Right renal cortex interstitium (tissue), 3 donors: ENCODE measurements at regions not wholly inside any gene's neighbourhood (a gene's known extent, or its start where the extent isn't known, plus 50 kb on each side); places are given as distances from the start of the nearest gene placed in this dataset.
"Not testable (repeated sequence)": the region's sequence is repeated elsewhere in the genome, so short reads cannot be mapped to it uniquely, and the experiment has no call there.

Source experiments
- DNase-seq, 3 donors: peaks; one replicate each; pipeline ENCODE4 v3.0.0-alpha.2; 2013; ENCODE audit warnings: low read depth in 3 of 3, low spot score in 2 of 3

DNA sequence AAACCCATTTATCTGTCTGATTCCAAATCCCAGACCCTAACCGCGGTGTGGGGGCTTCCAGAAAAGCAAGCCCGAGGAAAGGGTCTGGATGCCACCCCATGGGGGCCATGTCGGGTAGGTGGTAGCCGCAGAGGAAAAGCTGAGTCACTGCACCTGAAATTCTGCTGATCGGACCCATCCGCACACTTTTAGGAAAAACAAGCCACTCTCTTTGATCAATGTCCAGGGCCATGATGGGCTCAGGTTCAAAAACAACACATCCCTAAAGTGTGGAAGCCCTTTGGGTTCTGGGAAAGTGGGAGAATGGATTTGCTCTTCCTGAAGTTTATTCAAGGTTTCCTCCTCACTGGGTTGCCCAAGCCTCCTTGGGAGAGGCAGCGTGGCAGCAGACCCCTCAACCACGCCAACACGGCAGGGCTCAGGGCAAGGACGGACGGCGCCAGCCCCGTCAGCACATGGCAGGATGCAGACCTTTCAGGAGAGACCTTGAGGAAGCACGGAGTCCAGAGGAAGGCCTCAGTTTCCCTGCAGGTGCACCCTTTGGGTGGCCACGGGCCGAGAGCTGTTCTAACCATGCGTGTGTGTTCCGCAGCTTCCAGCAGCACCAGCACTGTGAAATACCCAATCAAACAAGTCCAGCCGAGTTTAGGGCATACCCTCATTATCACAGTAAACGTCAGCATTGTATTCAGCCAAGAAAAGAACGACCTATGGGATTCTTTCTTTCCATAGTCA lies 367.0 kb downstream of the FOXL1 start:
- no peak for DNase-seq

DNA sequence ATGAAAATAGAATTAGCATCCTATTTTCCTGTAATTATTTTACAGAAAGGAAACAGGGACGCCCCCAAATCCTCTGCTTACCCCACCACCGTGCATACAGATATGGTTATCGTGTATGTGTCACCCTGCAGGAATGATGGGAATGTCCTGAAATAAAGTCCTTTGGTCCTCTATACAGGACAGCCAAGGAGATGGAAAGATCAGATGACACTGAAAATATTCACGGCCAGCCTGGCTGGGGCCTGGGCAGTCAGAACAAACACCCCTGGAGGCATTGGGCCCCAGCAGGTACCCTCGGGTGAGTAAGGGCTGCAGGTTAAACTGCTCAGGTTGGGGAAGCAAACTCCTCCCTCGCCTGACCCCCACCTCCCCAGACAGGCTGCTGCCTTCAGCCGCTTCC lies 368.0 kb downstream of the FOXL1 start:
- no peak for DNase-seq

DNA sequence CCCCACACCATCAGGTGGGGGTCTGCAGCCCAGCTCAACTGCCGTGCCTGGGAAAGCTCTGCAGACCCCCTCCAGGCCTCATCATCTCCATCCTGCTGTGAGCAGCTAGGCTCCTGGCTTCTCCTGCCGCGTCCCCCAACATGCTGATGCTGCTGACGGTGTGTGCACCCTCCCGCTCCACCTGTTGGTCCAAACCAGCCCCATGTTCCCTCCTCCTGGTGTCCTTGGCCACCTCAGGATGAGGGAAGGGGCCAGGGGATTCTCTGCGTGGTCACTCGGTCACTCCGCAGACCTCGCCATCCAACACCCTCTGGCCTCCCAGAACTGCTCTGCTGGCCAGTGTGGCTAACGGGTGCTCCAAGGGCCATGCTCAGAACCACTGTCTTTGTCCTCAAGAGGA lies 368.6 kb downstream of the FOXL1 start:
- no peak for DNase-seq

DNA sequence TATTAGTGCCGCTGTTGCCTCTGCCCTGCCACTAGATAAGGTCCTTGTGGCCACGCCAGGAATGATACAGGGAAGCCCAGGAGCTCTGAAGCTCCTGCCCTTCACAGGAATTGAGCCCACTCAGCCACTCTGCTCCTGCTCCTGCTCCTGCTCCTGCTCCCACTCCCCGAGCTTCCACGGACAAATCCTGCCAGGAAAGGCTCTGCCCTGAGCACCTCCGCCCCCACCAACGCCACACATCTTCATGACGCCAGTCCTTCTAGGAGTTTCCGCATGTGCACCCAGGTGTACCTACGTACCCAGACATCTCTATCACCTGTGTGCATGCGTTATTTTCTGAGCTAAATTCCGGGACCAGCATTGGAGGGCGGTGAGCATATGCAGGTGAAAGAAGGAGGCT lies 369.1 kb downstream of the C16orf95 start:
- no peak for DNase-seq

DNA sequence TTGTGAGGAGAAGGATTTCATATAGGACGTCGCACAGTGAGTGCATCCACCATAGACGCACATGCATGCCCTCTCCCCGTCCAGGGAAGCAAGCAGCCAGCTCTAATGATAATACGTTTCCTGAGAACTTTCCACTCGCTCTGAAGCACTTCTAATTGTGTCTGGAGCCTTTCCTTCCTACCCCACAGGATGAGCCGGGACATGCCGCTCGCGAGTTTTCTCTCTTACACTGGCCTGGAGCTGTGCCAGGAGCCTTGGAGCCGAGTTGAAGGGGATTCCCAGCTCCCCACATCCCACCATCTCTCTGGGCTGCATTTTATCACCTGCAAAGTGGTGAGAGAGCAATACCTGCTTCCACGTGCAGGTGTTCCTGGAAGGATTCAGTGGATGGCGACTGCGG lies 368.1 kb downstream of the C16orf95 start:
- DNase-seq = no peak

DNA sequence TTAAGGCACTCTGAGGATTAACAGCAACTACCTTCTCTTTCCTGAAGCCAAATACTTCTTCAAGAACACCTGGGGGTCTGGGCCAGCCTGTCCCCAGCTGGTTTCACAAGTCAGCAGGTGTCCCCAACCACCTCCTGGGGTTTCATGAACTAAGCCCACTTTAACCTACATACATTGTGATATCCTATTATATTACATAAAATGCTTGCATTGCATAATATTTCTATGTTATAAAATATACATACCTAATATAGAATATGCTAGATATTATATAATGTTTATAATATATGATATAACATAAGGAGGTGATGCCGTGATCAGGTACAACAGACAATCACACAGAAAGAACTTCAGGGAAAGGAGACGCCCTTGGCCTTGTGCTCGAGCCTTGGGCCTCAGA lies 367.6 kb downstream of the C16orf95 start:
- no peak for DNase-seq

DNA sequence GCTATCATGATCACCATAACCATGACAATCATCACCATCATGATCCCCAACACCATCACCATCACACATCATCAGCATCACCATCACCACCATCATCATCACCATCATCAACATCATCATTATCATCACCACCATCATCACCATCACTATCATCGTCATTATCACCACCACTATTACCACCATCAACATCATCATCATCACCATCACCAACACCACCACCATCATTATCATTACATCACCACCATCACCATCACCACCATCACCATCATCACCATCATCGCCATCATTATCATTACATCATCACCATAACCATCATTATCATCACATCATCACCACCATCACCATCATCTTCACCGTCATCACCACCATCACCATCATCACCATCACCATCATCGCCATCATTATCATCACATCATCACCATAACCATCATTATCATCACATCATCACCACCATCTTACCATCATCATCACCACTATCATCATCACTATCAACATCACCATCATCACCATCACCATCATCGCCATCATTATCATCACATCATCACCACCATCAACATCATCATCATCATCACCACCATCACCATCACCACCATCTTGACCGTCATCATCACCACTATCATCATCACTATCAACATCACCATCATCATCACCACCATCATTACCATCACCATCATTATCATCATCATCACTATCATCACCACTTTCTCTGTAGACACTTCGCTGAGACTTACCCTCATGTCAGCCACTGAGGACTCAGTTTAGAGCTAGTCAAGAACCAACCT lies 366.0 kb downstream of the C16orf95 start:
- DNase-seq = no peak

DNA sequence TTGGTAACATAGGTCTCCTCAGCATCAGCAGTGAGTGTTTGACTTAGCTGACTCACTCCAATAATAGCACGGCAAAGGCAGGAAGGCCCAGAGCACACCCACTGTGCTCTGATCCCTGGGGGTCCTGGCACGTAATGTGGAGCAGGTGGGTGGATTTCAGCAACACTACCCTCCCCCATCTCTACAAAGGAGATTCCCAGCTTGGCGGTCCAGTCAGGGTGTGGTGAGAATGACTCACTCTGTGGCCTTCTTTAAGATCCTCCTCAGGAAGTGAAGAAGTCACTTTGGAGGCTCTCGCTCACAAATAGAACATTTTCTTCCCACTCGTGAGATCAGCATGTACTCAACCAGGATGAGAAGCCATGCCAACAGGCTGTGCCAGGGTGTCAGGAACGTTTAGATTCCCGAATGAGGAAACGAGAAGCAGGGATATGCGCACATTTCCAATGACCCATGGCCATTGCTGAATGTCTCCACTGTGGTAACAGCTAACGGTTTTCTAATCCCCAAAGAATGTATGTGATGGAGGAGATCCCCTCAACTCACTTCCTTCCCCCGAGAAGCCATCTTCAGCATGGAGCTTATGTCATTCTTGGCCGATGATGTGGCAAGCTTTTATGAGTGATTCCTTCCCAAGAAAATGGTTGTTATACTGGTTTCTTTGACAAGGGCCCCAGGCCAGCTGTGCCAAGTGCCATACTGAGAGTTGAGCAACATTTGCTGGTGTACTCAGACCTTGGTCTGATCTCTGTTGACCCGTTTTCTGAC lies 365.2 kb downstream of the C16orf95 start:
- no peak for DNase-seq

DNA sequence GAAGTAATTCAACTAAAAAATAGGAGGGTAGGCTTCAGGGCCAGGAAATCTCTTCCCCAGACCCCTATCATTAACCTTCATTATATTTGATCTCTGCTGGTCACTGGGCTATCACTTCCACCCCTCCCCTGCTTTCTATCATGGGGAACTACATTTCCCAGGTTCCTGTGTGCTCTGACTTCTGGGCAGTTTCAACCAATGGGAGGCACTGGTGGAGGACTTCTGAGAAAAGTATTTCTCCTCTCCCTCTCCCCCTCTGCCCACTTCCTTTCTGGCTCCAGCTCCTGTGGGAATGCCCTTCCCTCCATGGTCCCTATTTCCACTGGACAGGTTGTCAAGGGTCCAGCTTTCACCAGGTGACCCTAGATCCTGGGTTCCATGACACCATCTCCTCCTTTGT lies 364.4 kb downstream of the C16orf95 start:
- DNase-seq = no peak

DNA sequence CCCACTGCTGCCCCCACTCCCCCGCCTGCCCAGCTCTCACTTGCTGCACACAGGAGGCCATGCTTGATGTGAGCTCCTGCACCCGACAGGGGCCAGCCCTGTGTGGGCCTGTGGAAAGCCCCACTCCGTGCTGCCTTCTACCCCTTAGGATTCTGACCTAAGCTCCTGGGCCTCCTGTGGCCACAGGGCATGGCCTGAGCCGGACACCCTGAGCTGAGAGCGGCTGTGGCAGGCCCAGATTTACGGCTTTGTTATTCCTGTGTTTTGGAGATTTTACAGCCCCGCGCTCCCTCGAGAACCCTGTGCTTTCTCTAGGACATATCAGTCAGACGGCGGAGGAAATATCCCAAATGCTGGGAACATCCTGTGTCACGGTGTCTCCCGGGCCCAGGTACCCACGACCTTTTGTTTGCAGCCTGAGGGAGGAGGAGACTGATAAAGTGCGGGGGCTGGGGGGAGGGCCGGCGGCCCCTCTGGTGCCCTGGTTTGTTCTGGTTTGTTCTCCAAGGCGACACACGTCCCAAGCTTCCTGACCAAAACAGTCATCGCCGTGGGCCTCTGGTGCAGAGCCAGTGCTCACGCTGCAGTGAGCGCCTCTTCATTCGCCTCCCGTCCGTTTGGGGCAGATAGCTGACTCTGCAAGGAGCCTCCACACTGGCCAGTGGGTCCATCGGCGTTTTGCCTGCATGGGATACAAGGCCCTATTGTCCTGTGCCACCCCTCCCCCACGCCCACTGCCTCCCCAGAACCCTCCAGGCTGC lies 363.4 kb downstream of the C16orf95 start:
- DNase-seq = no peak

DNA sequence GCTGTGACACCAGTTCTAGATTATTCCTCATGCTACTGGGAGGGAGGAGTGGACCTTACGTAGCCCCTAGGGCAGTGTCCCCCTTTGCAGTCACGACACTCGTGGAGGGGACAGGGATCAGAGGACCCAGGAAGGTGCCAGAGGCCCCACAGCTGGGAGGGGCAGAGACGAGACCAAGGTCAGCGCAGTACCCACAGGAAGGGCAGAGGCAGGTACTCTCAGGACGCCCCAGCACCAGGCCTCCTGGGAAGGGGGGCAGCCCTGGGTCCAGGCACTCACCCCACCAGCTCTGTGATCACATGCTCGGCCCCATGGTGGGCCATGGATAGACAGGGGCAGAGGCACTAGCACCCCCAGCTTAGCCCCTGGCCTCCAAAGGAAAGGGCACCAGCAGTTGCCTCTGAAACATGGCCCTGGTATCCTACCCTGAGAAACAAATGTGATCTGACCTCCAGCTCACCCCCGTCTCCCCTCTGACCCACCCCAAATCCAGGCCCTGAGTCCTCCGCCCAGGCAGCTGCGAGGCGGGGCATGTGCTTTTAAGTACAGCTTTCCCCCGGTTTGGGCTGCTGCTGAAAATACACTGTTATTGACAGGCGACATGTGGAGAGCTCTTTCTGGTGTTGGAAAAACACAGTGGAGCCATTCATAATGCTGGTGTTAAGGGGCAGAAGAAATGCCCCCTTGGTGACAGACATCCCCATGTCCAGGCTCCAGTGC lies 361.9 kb downstream of the C16orf95 start:
- no peak for DNase-seq

DNA sequence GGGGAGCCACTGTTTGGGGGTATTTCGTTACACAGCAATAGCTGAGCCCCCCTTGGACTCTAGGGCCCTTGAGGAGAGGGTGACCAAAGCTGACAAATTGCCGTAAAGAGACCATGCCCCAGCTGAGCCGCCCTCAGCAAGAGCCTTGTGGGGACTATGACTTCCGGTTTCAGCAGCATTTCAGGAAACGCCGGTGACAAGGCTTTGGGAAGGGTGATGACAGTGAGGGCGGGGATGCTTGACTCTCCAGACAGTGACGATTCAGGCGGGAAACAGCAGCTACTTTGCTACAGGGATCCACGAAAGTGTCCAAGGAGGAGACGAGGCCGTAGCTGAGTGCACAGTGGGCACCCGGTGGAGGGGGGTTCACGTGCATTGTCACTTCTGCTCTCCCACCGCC lies 360.8 kb downstream of the C16orf95 start:
- no peak for DNase-seq

DNA sequence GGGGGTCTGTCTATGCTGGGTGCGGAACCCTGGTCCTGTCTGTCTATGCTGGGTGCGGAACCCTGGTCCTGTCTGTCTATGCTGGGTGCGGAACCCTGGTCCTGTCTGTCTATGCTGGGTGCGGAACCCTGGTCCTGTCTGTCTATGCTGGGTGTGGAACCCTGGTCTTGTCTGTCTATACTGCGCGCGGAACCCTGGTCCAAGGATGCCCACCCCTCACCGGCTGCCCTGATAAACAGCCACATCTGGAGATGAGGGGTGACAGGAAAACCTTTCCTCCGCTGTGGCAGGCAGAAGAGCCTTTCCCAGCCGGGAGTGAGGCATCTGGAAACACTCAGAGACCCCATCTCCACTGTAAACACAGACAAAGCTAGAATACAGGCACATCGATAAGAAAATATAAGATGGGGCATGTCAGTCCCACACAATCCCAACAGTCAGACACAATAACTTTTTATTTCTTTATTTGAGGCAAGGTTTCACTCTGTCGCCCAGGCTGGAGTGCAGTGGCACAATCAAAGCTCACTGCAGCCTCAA lies 359.5 kb downstream of the C16orf95 start:
- not testable (repeated sequence) for DNase-seq

DNA sequence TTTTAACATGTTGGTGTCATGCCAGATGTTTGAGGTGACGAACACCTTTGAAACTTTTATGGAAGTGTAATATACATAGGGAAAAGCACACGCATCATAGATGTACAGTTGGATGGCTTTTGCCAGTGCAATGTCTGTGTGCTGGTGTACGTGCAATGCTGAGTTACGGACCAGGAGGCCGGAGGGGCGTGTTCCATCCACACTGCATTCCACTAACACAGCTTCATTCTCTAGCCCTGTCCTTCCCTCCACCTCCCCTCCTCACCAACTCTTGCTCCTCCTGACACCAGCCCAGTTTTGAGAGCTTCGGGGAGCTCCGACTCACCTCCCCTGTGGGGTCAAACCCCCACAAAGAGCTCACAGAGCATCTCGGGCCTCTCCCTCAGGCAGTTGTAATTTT lies 358.8 kb downstream of the C16orf95 start:
- no peak for DNase-seq

DNA sequence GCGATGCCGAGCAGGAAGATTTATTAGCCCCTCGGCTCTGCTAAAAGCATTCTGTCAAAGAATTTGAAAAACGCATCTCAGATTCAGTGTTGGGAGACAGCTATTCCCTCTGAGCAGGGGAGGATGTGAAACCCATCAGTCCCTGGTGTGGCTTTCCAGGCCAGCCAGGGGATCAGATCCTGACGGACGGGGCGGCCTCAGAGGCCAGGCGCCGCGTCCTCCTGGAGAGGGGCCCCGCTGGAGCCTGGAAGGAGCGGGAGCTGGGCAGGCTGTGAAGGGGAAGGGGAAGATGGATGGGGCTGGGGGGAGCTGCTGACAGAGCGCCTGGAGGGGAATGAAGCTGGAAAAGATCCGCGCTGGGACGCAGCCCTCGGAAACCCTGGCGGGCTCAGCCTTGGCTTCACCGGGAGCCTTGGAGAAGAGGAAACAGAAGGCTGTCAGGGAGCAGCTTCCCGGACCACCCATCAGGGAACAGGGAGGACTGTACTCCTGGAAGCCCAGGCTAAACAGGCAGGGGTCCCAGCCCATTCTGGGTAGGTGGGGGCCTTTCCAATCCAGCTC lies 358.0 kb downstream of the C16orf95 start:
- DNase-seq = peak in 2 of 3 donors; percentile 54 to 73

DNA sequence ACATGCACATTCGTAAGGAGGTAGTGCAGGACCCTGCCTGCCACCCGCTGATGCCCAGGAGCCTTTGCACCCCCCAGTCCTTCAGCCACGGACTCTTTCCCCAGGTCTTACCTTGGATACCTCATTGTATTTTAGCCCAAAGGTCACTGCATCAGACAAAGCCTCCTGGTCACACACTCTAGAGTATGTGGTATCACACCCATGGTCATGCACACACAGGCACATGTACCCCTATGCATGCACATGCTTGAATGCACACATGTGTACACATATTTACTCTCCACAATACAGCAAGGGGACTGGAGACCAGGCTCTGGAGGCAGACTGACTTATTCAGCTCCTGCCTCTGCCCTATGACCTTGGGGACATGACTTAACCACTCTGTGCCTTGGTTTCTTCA lies 357.5 kb downstream of the C16orf95 start:
- DNase-seq = no peak

DNA sequence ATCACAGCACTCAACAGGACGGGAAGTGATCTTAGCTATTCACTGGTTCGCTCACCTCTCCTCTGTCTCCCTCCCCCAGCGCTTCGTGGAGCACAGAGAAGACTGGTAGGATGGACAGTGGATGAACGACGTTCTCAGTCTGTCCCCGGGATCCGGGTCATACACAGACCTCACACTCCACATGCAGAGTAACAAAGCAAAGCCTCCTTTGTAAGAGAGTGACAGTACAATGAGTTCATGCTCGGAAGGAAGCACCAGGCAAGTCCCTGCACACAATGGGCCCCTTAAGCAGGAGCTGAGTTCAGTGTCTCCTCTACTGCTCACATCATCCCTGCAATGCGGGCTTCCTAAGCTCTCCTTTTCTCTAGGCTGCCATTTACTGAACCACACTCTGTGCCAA lies 356.9 kb downstream of the C16orf95 start:
- no peak for DNase-seq

DNA sequence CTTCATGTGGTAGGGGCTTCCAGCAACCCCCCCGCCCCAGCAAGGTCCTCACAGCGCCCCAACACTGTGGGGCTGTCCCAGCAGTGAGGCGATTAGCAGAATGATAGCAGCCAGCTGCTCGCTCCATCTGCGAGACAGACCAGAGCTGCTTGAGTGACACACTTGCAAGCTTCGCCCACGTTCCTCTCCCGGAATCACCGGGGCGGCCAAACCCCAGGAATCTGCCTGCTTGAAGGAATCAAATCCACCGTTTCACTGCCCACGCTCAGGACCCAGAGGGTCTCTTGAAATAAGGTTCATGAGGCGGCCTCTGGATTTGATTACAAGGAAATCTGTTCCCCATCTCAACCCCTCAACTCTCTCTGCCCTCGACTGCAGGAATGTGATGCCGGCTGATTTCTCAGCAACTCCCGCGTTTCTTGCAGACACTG lies 356.0 kb downstream of the C16orf95 start:
- peak in 1 of 3 donors; percentile 57 for DNase-seq

DNA sequence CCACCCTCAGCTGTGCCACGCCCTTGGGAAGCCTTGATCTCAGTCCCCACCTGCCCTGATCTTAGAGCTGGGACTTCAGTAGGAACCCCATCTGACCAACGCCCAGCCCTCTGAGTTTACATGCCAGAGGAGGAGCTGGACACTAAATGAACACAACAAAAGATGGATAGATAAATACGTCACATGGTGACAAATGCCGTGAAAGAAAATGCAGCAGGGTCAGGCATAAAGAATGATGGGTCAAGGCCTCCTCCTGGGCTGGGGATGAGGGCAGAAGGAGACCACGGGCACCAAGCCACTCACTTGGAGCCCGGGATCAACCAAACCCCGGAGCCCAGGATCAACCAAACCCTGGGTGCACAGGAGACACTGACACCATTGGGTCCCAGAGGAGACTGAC lies 354.9 kb downstream of the C16orf95 start:
- DNase-seq = no peak

DNA sequence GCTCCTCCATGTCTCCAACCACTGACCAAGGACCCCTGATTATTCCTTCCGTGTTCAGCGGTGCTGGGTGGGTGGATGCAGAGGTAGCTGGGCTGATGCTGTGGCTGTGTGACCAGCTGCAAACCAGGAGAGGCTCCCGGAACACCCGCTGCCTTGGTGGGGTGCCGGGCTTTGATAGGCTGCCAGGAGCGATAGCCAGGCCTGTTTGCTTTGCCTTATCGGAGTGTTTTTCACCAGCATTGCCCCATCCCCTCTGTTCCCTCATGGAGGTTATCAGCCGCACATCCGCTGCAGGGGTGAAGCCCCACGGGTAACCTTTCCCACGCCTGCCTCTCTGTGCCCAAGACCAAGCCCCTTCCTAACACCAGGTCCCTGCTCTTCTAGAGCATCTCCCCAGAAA lies 354.3 kb downstream of the C16orf95 start:
- DNase-seq = no peak
